Hepatic stellate cell (primary cell): ENCODE measurements at regions not wholly inside any gene's neighbourhood (a gene's known extent, or its start where the extent isn't known, plus 50 kb on each side); places are given as distances from the start of the nearest gene placed in this dataset.

Source experiments
- DNase-seq: peaks from one replicate; pipeline ENCODE4 v3.0.0; 2011; ENCODE audit warnings: low spot score

DNA sequence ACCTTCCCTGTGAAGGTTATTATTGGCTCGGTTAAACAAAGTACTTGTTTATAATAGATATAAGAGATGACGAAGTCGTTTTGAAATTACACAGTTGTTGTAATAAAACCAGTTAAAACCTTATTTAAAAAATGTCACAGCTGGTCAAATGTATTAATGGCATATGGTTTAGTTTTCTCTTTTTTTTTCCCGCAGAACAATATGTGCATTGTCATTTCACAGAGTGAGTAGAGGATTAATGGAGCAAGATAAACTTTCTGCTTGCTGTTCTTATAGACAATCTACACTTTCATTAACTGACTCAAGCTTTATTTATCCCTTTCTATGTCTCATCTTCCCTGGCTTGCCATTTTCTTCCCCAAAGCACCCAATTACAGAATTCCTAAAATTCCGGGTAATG, 404.3 kb upstream of the NPVF start:
- DNase-seq = no peak

DNA sequence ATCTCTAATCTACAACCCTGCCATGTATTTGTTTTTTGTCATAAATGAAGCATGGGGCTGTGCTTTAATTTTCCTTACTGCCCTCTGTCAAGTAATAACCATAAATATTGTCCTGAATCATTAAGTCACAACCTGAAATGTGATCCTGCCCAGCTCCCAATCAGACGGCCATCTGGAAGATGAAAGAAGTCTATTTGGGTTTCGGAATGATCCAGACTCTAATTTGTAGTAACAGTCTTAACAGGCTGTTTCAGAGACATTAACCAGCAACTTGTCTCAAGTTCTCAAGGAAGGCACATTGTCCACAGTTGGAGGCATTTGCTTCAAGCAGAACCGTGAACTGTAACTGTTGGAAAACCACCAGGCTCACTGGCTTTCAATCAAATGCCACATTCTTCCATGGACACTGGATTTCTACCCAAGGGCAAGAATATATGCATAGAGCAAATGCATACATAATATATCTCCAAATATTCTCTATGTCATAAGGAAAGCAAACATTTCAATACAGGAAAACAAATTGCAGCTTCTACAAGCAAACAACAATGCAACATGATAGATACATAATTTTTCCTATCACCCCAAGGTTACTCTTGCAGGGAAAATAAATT, 405.2 kb upstream of the NPVF start:
- no peak for DNase-seq

- no peak for DNase-seq
Measured at GRCh38 chr7:25636168-25636567, 407.9 kb upstream of the NPVF start.

DNA sequence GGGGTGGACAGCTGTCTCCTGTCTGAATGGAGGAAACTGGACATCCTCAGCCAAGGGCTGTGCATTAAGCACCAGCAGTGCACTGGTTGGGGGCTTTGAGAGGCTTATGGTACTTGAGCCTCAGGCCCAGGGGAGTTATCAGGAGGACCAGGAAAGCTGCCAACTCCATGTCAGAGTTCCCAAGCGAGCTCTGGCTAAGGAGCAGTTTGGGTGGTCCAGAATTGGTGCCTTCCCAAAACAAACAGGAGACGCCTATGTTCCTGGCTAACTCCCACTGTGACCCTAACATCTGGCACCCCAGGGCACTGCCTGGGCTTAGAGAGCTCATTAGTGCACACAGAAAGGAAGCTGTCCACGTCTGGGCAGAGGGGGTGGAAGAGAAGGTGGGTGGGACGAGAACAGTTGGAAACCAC, 408.6 kb upstream of the NPVF start:
- no peak for DNase-seq

DNA sequence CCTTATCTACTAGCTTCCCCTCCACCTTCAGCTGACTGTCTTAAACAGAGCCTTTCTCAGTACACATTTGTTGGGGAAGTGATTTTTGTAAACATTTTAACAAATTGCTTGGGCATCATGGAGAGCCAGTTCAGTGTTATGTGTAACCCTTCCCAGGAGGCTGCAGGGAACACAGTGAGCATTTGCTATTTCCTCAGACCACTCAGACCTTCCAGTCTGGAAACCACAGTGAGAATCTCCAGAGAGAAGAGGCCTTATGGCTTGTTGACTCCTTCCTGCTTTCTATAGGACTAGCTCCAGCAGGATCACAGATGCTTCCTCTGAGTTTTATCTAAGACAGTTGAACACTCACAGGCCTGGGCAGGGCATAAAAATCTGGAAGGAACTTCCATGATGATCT, 409.8 kb upstream of the NPVF start:
- no peak for DNase-seq

DNA sequence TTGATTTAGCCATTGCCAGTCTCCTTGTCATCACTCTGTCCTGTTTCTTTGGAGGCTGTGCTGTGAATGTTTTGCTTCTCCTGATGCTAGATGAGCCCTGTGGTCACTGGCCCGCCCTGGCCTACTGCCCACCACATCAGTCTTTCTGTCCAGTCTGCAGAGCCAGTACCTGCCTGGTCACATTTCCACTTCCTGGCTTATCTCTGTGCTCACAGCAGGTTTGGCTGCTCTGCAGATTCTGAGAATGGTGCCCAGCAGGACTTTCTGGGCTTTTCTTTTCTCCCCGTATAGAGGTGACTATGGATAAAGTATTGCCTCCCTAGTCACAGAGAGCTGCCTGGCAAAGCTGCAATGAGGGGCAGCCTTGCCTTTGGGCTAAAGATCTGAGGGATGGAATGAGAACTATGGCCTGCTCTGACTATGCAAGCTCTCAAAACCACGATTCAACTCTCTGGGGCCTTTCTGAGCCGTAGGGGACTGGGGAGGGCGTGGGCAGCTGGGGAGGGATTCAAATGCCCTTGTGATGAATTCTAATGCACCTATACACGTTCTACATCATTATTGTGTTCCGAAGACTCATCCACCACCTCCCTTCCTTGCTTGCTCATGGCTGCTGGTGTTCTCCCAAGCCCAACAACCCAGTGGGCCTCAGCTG, 410.4 kb upstream of the NPVF start:
- DNase-seq = no peak

DNA sequence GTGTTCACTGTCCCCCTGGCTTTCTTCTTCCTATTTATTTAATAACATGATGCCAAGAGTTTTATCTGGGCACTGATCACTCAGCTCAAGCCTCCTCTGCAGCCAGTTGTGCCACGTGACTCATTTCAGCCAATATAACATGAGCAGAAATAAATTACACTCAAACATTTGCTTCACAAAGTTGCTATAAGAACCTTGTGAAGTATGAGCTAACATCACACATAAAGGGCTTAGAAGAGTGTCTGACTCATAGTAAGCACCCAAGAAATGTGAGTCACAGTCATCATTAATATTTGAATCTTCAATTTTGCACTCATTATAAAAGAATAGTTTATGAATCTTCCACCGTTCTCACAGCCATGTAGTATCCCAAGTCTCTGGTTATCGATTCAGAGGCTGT, 414.6 kb upstream of the NPVF start:
- DNase-seq = no peak

GRCh38 chr7:25643286-25643685, 415.0 kb upstream of the NPVF start:
- DNase-seq = no peak

DNA sequence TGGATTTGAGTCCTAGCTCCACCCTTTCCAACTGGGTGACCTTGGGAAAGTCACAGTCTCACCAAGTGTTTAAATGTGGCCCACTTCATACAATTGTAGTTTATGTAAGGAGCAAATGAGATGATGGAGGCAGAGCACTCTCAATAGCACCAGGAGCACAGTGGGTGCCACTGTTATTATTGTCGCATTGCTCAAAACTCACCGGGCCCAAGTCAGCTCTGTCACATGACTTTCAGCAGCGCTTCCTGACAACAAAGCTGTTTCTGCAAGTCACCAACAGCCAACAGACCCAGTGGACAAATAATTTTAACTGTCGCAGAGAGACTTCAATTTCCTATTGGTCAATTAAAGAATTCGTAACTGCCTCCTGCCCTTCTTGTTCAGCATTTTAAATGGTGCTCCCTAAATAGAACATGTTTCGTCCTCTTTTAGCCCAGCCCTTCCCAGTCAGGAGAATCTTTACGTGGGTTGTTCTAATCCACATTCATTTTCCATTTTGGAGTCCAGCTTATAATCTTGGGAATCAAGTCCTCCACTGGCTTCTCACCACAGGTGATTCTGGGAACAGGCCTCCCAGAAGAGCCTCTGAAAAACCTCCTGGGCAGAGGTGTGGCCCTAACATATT, 415.6 kb upstream of the NPVF start:
- no peak for DNase-seq

DNA sequence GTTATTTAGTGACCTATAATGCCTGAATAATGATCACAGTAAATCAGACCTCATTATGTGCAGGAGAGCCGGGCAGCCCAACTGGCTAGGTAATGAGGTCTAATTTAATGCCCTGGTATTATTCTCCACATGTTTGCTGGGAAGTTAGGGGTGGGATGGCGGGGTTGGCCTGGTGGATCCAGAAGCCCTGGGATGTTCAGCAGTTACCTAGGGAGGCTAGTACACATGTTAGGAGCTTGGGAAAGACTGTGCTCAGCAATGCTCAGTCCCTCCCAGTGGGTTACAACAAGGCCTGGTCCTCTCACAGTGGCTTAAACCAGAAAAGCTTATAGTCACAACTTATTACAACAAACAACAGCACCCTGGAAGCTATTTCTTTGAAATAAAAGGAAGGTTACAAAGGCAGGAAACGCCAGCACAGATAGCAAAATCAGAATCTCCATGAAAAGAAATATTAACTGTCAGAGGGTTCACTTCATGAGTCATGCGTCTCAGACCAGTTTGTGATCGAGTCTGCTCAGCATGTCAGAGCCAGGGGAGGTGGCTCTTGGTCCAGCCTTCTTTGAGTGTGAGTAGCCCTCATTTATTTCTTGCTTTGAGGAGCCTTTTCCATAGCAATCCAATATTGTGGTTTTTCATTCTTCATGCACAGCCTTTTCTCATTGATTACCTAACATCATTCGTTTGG, 418.6 kb upstream of the NPVF start:
- no peak for DNase-seq

DNA sequence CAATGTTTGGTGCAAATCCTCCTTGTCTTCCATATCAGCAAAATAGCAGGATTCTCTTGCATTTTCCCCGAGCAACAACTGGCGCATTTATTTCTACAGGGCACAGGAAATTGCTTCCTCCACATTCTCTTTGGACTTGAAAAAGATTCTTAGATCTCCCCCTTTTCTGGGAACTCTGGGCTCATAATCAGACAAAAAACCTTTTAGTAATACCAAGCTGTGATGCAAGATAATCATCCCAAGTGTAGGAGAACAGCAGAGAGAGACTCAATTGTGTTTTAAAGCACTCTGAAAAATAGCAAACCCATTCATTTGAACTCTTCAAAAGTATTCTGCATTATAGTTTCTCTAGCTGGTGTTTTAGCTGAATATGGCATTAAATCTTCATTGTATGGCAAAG, 419.6 kb upstream of the NPVF start:
- no peak for DNase-seq

GRCh38 chr7:25652366-25652765, 424.1 kb upstream of the NPVF start:
- no peak for DNase-seq

- no peak for DNase-seq
Measured at GRCh38 chr7:25653384-25653783, 425.1 kb upstream of the NPVF start.

DNA sequence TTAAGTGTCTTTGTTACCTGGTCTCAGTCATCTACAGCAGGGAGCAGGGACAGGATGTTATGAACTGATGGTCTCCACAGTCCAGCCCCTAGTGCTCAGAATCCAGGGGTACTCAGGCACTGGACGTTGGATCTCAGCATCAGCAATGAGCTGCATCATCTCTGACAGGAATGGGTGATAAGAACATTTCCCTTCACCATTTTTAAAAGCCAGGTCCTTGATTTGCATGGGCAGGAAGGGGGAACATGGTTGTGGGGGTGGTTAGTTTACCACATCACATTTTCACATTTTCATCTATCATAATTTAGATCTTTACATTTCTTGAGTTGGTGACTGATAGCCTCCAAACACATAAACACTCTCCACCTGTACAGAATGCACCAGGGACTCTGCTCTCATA, 427.8 kb upstream of the NPVF start:
- DNase-seq = no peak

DNA sequence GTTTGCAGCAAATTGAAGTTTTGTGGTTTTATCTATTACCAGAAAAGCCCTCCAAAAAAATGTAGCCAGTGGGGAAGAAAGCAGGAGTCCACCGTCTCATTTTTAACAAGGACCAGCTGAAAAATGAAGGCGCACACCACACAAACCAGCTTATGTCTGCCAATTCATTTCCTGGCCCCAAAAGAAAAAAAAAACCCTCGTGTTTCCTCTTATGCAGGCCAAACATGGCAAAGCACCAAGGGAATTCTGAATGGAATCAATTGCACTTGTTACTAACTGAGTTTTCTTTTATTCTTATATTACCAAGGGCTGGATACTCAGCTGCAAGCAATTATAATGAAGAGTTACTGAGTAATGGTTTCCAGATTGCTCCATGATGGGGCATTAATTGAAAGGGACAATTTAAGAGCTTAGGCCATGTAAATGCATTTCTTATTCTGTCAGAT, 428.3 kb upstream of the NPVF start:
- no peak for DNase-seq

GRCh38 chr7:25658375-25658774, 430.1 kb upstream of the NPVF start:
- DNase-seq = no peak

DNA sequence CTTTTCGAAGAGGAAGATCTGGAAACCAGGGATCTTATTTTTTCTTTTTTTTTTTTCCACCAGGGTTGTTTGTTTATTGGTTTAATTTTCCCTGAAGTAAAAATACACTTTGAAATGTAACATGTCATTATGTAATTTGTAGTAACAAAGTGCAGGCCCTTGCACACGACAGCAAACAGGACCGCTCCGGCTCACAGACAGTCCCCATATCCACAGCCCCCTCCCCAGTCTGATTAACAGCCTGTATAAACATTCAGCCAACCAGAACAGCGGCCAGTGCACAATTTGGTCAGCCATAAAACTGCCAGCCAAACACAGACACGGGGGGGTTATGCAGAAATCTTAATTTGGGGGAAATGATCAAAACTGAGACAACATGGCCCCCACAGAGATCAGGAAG, 431.6 kb upstream of the NPVF start:
- no peak for DNase-seq

GRCh38 chr7:25662841-25663800, 434.8 kb upstream of the NPVF start:
- DNase-seq = no peak

GRCh38 chr7:25663877-25664276, 435.6 kb upstream of the NPVF start:
- DNase-seq = no peak

DNA sequence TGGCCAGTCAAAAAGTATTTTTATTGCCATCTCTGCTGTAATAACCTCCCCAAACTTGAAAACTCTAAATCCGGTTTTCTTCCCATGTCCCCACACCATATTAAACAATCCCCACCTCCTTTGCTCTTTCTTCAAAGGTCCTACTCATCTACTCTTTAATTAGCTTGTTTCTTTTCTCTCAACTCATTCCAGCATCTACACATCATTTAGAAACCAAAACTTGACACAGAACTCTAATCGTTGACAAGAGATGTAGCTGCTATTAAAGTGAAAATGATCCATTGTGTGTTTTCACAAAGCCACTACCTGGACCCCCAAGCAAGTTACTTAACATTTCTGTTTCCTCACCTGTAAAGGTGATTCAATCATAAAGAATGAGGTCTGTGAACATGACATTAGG, 436.3 kb upstream of the NPVF start:
- DNase-seq = no peak

- DNase-seq = no peak
Measured at GRCh38 chr7:25665374-25665773, 437.1 kb upstream of the NPVF start.
